ENCODE measurements at regions not wholly inside any gene's neighbourhood (a gene's known extent, or its start where the extent isn't known, plus 50 kb on each side); places are given as distances from the start of the nearest gene placed in this dataset.

DNA sequence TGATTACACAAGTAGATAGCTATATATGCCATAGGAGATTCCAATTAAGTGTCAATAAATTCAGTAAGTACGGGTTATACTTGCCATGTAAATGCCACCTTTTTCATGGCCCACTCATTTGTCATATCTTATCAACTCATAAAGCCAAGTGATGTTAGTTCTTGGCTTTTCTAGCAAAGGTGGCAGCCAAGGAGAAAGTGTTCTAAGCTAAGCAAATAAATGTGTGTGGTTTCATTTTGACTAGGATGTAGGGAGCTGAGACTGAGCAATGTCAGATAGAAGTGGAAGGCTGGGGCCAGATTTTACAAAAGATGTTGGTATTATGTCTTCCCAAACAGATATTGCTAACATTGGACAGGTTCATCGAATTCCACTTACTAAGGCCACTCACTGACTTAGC, 952.0 kb downstream of the SLC4A3 start:
- H3K9me2 ChIP-seq (ENCODE audit: insufficient read depth) = no peaks in the 10 kb centered on the region
- H3K79me2 ChIP-seq (ENCODE audit: insufficient read depth) = no peaks in the 10 kb centered on the region
- no peak overlapping the region for H3K9ac ChIP-seq
- no peak overlapping the region for H3K4me2 ChIP-seq (ENCODE audit: unreplicated experiment)
- no peaks in the 10 kb centered on the region for H3K9me3 ChIP-seq (ENCODE audit: low read depth)
- H3K27ac ChIP-seq = no peak overlapping the region
- H4K20me1 ChIP-seq (ENCODE audit: insufficient read depth) = no peaks in the 10 kb centered on the region
- WGBS, 2 experiments (ENCODE audit: low coverage in 1 of 2, low lambda C conversion rate in 2 of 2, missing lambda C conversion rate in 2 of 2) = 53 to 69% methylated on average over 2 of the region's 2 CpGs
- H3K36me3 ChIP-seq (ENCODE audit: low read depth) = no peaks in the 10 kb centered on the region
- no peak for DNase-seq
- H2AFZ ChIP-seq = no peak overlapping the region
- TF ChIP-seq EZH2 (IDR thresholded peaks at IDR 0.05; ENCODE audit: insufficient read depth, poor library complexity, severe bottlenecking) = no peak
- no peak for TF ChIP-seq EZH2phosphoT487 (IDR thresholded peaks at IDR 0.05; ENCODE audit: insufficient read depth, low read depth)
- no peaks in the 10 kb centered on the region for H3K4me1 ChIP-seq (ENCODE audit: insufficient read depth)
- no peaks in the 10 kb centered on the region for H3F3A ChIP-seq (ENCODE audit: insufficient read depth)
- H3K27me3 ChIP-seq (replicated peaks; ENCODE audit: insufficient read depth) = no peaks in the 10 kb centered on the region
- in situ Hi-C loops (cut with MboI) = no loop called here
- no peak overlapping the region for H3K4me3 ChIP-seq

DNA sequence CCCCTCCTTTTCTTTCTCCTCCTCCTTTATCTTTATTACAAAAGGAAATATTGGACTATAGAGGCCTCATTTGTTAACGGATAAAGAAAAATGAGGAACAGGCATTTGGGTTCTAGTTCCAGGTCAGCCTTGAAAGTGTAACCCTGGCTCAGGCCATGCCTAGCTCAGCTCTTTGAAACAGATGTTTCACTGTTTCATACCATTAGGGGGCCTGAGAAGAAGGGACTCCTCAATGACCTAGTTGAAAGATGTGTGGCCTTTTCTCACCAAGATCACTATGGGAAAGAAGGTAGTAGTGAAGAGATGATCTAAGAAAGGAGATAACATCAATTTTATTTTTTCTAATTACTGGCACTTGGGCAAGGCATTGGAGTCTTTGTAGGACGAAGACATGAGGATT, 952.7 kb downstream of the SLC4A3 start:
- H3K9me3 ChIP-seq (ENCODE audit: low read depth) = no peaks in the 10 kb centered on the region
- H4K20me1 ChIP-seq (ENCODE audit: insufficient read depth) = no peaks in the 10 kb centered on the region
- 0 out of 2 replicates have a peak, but pooled peaks cover 6% of the 10 kb centered on the region for H3K4me1 ChIP-seq (ENCODE audit: insufficient read depth)
- peaks cover 4% of the 10 kb centered on the region; the same call in 1 of the 2 replicates for H3F3A ChIP-seq (ENCODE audit: insufficient read depth)
- WGBS, 2 experiments (ENCODE audit: low coverage in 1 of 2, low lambda C conversion rate in 2 of 2, missing lambda C conversion rate in 2 of 2) = 60 to 69% methylated on average over 2 of the region's 2 CpGs
- no peak overlapping the region for H3K9ac ChIP-seq
- no peaks in the 10 kb centered on the region for H3K9me2 ChIP-seq (ENCODE audit: insufficient read depth)
- H3K4me2 ChIP-seq (ENCODE audit: unreplicated experiment) = no peak overlapping the region
- no peak for TF ChIP-seq EZH2phosphoT487 (IDR thresholded peaks at IDR 0.05; ENCODE audit: insufficient read depth, low read depth)
- TF ChIP-seq EZH2 (IDR thresholded peaks at IDR 0.05; ENCODE audit: insufficient read depth, poor library complexity, severe bottlenecking) = no peak
- in situ Hi-C loops (cut with MboI) = no loop called here
- H2AFZ ChIP-seq = no peak overlapping the region
- no peaks in the 10 kb centered on the region for H3K36me3 ChIP-seq (ENCODE audit: low read depth)
- H3K27me3 ChIP-seq (replicated peaks; ENCODE audit: insufficient read depth) = no peaks in the 10 kb centered on the region
- no peak overlapping the region for H3K27ac ChIP-seq
- no peak for DNase-seq
- H3K4me3 ChIP-seq = no peak overlapping the region
- H3K79me2 ChIP-seq (ENCODE audit: insufficient read depth) = no peaks in the 10 kb centered on the region

DNA sequence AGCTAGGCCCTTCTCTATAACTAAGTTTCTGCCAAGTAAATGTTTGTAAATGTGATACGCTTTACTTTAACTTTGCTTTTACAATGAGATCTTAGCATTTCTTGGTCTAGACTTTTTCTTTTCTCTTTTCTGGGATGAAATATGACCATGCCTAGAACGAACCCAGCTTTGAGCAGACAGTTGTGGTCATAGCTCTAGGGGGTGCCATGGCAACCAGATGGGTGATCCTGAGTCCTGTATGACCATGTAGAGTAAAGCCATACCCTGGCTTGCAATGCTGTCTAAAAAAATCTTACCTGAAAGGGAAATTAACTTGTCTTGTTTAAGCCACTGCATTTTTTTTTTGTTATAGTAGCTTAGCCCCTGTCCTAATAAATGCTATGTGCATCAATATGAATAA, 956.3 kb downstream of the SLC4A3 start:
- no peaks in the 10 kb centered on the region; the same call in 1 of the 2 replicates for H3K27me3 ChIP-seq (replicated peaks; ENCODE audit: insufficient read depth)
- WGBS, 2 experiments (ENCODE audit: low coverage in 1 of 2, low lambda C conversion rate in 2 of 2, missing lambda C conversion rate in 2 of 2) = 60 to 70% methylated on average over 2 of the region's 2 CpGs
- no peaks in the 10 kb centered on the region for H4K20me1 ChIP-seq (ENCODE audit: insufficient read depth)
- no peaks in the 10 kb centered on the region for H3K9me3 ChIP-seq (ENCODE audit: low read depth)
- no peak overlapping the region for H2AFZ ChIP-seq
- no peak overlapping the region for H3K27ac ChIP-seq
- H3K9me2 ChIP-seq (ENCODE audit: insufficient read depth) = no peaks in the 10 kb centered on the region
- H3K79me2 ChIP-seq (ENCODE audit: insufficient read depth) = no peaks in the 10 kb centered on the region
- TF ChIP-seq EZH2phosphoT487 (IDR thresholded peaks at IDR 0.05; ENCODE audit: insufficient read depth, low read depth) = no peak
- TF ChIP-seq EZH2 (IDR thresholded peaks at IDR 0.05; ENCODE audit: insufficient read depth, poor library complexity, severe bottlenecking) = no peak
- no peak overlapping the region for H3K4me3 ChIP-seq
- no peak for DNase-seq
- H3K4me1 ChIP-seq (ENCODE audit: insufficient read depth) = 0 out of 2 replicates have a peak, but pooled peaks cover 14% of the 10 kb centered on the region
- H3K9ac ChIP-seq = no peak overlapping the region
- H3K36me3 ChIP-seq (ENCODE audit: low read depth) = no peaks in the 10 kb centered on the region
- in situ Hi-C loops (cut with MboI) = no loop called here
- H3F3A ChIP-seq (ENCODE audit: insufficient read depth) = peaks cover 4% of the 10 kb centered on the region; the same call in 1 of the 2 replicates
- H3K4me2 ChIP-seq (ENCODE audit: unreplicated experiment) = no peak overlapping the region

DNA sequence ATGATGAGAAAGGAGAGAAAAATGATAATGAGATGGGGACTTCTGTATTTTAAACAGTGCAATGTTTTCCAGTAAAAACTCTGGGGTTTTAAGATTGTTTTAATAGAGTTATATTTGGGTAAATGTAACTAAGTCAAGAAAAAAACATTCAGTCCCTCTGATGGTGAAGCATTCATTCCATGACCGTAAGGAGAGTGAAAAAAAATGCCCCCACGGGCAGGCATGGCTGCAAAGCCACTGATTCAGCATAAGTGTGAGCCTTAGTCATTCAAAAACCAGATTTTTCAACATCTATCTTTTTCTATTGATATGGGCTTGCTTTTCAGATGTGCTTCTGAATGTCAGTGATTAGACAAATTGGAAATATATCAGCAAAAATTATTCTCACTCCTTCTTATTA, 957.8 kb downstream of the SLC4A3 start:
- in situ Hi-C loops (cut with MboI) = no loop called here
- peak; percentile 71 for DNase-seq

More for the DNA sequence above, 957.8 kb downstream of the SLC4A3 start:
- Histone ChIP-seq H2AFZ (0 out of 2 replicates have a peak overlapping the region, but pooled peaks have one; percentile 8), H3K27me3 (replicated peaks; ENCODE audit: insufficient read depth) (no peaks in the 10 kb centered on the region; the same call in 1 of the 2 replicates), H3K79me2 (ENCODE audit: insufficient read depth) (no peaks in the 10 kb centered on the region), H3K4me3 (no peak overlapping the region), H4K20me1 (ENCODE audit: insufficient read depth) (no peaks in the 10 kb centered on the region), H3K27ac (no peak overlapping the region), H3K4me1 (ENCODE audit: insufficient read depth) (0 out of 2 replicates have a peak, but pooled peaks cover 14% of the 10 kb centered on the region), H3F3A (ENCODE audit: insufficient read depth) (peaks cover 4% of the 10 kb centered on the region; the same call in 1 of the 2 replicates), H3K9me3 (ENCODE audit: low read depth) (no peaks in the 10 kb centered on the region), H3K9me2 (ENCODE audit: insufficient read depth) (no peaks in the 10 kb centered on the region), H3K9ac (no peak overlapping the region), H3K4me2 (ENCODE audit: unreplicated experiment) (peak overlapping the region; percentile 5), H3K36me3 (ENCODE audit: low read depth) (no peaks in the 10 kb centered on the region)
- WGBS, 2 experiments (ENCODE audit: low coverage in 1 of 2, low lambda C conversion rate in 2 of 2, missing lambda C conversion rate in 2 of 2) = 9 to 17% methylated on average over 2 of the region's 2 CpGs
- TF ChIP-seq EZH2 (IDR thresholded peaks at IDR 0.05; ENCODE audit: insufficient read depth, poor library complexity, severe bottlenecking) (no peak), EZH2phosphoT487 (IDR thresholded peaks at IDR 0.05; ENCODE audit: insufficient read depth, low read depth) (no peak)
